ENCODE measurements at regions not wholly inside any gene's neighbourhood (a gene's known extent, or its start where the extent isn't known, plus 50 kb on each side); places are given as distances from the start of the nearest gene placed in this dataset.

- TF ChIP-seq AFF4 (CRISPR knock-in tag; IDR thresholded peaks at IDR 0.05; ENCODE audit: borderline replicate concordance), result no peak
These were observed 189.8 kb upstream of the BRINP1 start (continued) for GRCh38 chr9:119559056-119559455.

- TF ChIP-seq AFF4 (CRISPR knock-in tag; IDR thresholded peaks at IDR 0.05; ENCODE audit: borderline replicate concordance) (0 out of 2 replicates have a peak, but pooled peaks have one; percentile 29), ETV6 (CRISPR knock-in tag; IDR thresholded peaks at IDR 0.05) (peak; percentile 58; the same call in 1 of the 2 replicates), NR2C2 (CRISPR knock-in tag; IDR thresholded peaks at IDR 0.05) (no peak), GABPB1 (CRISPR knock-in tag; IDR thresholded peaks at IDR 0.05) (no peak), ERG (CRISPR knock-in tag; IDR thresholded peaks at IDR 0.05) (no peak)
- TF ChIP-seq, protein P1, sequence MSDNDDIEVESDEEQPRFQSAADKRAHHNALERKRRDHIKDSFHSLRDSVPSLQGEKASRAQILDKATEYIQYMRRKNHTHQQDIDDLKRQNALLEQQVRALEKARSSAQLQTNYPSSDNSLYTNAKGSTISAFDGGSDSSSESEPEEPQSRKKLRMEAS (CRISPR knock-in tag; IDR thresholded peaks at IDR 0.05), result peak; percentile 54; the same call in 1 of the 2 replicates
- TF ChIP-seq, protein P2, sequence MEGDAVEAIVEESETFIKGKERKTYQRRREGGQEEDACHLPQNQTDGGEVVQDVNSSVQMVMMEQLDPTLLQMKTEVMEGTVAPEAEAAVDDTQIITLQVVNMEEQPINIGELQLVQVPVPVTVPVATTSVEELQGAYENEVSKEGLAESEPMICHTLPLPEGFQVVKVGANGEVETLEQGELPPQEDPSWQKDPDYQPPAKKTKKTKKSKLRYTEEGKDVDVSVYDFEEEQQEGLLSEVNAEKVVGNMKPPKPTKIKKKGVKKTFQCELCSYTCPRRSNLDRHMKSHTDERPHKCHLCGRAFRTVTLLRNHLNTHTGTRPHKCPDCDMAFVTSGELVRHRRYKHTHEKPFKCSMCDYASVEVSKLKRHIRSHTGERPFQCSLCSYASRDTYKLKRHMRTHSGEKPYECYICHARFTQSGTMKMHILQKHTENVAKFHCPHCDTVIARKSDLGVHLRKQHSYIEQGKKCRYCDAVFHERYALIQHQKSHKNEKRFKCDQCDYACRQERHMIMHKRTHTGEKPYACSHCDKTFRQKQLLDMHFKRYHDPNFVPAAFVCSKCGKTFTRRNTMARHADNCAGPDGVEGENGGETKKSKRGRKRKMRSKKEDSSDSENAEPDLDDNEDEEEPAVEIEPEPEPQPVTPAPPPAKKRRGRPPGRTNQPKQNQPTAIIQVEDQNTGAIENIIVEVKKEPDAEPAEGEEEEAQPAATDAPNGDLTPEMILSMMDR (IDR thresholded peaks at IDR 0.05), result peak; percentile 88
- Mint-ChIP-seq H3K27me3 (ENCODE audit: low read depth) (peaks cover 3% of the 10 kb centered on the region; the same call in 1 of the 2 replicates), H3K27ac (peak overlapping the region; percentile 30; the same call in 1 of the 2 replicates), H3K4me1 (peaks cover 13% of the 10 kb centered on the region), H3K9me3 (no peaks in the 10 kb centered on the region), H3K36me3 (no peaks in the 10 kb centered on the region), H3K4me3 (peak overlapping the region; percentile 61)
- ChIA-PET POLR2A (no interaction called here), CTCF (interaction anchor here (0.6 to 2.3 kb wide), 22 partner anchors 9 to 793 kb away, joined by 3 to 15 read pairs (median 3); no protein-coding TSS in a partner anchor)
- ATAC-seq (peak; percentile 93), DNase-seq (ENCODE audit: low spot score) (peak; percentile 88)
These were observed 187.1 kb upstream of the BRINP1 start for GRCh38 chr9:119556129-119556875.

GRCh38 chr9:119544492-119544891 lies 175.3 kb upstream of the BRINP1 start:
- no peaks in the 10 kb centered on the region for H3K27me3 Mint-ChIP-seq (ENCODE audit: low read depth)
- POLR2A ChIA-PET, result no interaction called here
- H3K27ac Mint-ChIP-seq, result no peak overlapping the region
- TF ChIP-seq NFYB (CRISPR knock-in tag; conservative IDR thresholded peaks at IDR 0.05; ENCODE audit: low read depth), result no peak
- TF ChIP-seq ZNF423 (CRISPR knock-in tag; IDR thresholded peaks at IDR 0.05), result no peak
- no peak for TF ChIP-seq ATF1 (CRISPR knock-in tag; IDR thresholded peaks at IDR 0.05)
- no peak for TF ChIP-seq TP53 (CRISPR knock-in tag; IDR thresholded peaks at IDR 0.05)
- TF ChIP-seq E2F5 (CRISPR knock-in tag; IDR thresholded peaks at IDR 0.05), result no peak
- TF ChIP-seq NR3C1 (CRISPR knock-in tag; conservative IDR thresholded peaks at IDR 0.05; ENCODE audit: low read depth), result no peak
- TF ChIP-seq, protein P3, sequence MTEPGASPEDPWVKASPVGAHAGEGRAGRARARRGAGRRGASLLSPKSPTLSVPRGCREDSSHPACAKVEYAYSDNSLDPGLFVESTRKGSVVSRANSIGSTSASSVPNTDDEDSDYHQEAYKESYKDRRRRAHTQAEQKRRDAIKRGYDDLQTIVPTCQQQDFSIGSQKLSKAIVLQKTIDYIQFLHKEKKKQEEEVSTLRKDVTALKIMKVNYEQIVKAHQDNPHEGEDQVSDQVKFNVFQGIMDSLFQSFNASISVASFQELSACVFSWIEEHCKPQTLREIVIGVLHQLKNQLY (CRISPR knock-in tag; IDR thresholded peaks at IDR 0.05), result no peak
- TF ChIP-seq SMAD3 (CRISPR knock-in tag; IDR thresholded peaks at IDR 0.05; ENCODE audit: borderline replicate concordance), result no peak
- TF ChIP-seq GTF2I (CRISPR knock-in tag; conservative IDR thresholded peaks at IDR 0.05), result no peak
- no peak for TF ChIP-seq ZNF396 (CRISPR knock-in tag; IDR thresholded peaks at IDR 0.05; ENCODE audit: borderline replicate concordance)
- no peak for TF ChIP-seq MYBL2 (CRISPR knock-in tag; IDR thresholded peaks at IDR 0.05)

More at GRCh38 chr9:119544492-119544891, 175.3 kb upstream of the BRINP1 start:
- Mint-ChIP-seq H3K4me1 (peaks cover 5% of the 10 kb centered on the region), H3K4me3 (no peak overlapping the region), H3K36me3 (no peaks in the 10 kb centered on the region), H3K9me3 (peaks cover 9% of the 10 kb centered on the region)
- ATAC-seq (no peak), DNase-seq (ENCODE audit: low spot score) (no peak)
- CTCF ChIA-PET, result no interaction called here
